Activated T-cell treated with anti-CD3 and anti-CD28 coated beads, Interleukin-2, amount 50 U/mL, for 48 hours (primary cell): ENCODE measurements at regions not wholly inside any gene's neighbourhood (a gene's known extent, or its start where the extent isn't known, plus 50 kb on each side); places are given as distances from the start of the nearest gene placed in this dataset.
A peak's percentile ranks its signal among the peaks of the same experiment; 100 is the strongest.

ENCODE experiments used
- DNase-seq, 2 experiments: peaks; one replicate each; pipeline ENCODE4 v3.0.0-alpha.2; 2020

GRCh38 chr16:77594799-77595596, 127.3 kb upstream of the NUDT7 start:
- no peak for DNase-seq

- DNase-seq: no peak
These were observed 126.1 kb upstream of the NUDT7 start for GRCh38 chr16:77596261-77596660.

GRCh38 chr16:77599793-77600415, 122.4 kb upstream of the NUDT7 start:
- peak in 1 of 2 experiments; percentile 27 for DNase-seq

- no peak for DNase-seq
These were observed 121.8 kb upstream of the NUDT7 start for GRCh38 chr16:77600555-77600954.

- no peak for DNase-seq
These were observed 118.7 kb upstream of the NUDT7 start for GRCh38 chr16:77603656-77604055.

DNA sequence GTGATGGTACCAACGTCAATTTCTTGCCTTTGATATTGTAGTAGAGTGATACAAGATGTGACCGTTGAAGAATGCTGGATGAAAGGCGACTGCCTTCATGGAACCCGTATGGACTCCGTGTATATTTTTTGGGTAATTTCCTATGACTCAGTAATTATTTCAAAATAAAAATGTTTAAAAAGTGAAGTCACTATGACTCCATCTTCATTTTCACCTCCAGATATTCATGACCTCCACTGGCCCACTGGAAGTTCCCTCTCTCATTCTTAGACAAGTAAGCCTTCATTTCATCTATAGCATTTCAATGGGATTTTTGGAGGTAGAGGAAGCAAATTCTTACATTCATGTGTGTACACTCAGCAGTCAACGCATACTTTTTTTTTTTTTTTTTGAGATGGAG, 111.8 kb upstream of the NUDT7 start:
- no peak for DNase-seq

DNA sequence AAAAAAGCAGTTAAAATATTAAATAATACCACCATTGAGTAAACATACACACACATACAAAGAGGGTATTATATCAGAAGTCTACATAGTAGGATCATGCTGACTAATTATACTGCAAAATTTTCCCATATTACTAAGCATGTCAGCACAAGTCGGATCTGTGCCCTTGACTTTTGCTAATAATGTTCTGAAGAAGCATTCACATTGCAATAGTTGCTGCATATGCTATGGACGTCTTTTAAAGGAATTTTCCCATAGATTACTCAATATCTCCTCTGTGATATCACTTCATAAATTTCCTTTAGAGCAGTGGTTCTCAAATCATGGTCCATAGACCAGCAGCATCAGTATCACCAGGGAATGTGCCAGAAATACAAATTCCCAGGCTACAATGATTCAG, 110.9 kb upstream of the NUDT7 start:
- DNase-seq: no peak

- no peak for DNase-seq
These were observed 109.7 kb upstream of the NUDT7 start for GRCh38 chr16:77612596-77612995.

- DNase-seq: no peak
These were observed 109.2 kb upstream of the NUDT7 start for GRCh38 chr16:77613095-77613494.

DNA sequence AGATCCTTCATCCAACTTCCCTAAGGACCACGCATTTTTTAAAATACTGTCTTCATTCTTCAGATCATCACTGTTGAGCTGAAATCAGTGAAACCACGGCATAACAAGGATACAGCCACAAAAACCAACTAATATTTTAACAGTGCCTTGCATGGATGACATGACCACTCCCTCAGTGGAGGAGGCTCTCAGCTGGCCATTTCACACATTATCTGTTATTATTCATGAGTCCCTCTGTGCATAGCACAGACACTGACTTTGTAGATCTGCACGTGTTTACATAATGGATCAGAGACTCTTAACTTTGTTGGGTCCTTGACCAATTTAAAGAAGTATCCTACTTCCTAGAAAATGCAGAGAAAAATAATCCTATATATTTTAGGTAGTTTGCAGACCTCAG, 104.8 kb upstream of the NUDT7 start:
- no peak for DNase-seq

DNA sequence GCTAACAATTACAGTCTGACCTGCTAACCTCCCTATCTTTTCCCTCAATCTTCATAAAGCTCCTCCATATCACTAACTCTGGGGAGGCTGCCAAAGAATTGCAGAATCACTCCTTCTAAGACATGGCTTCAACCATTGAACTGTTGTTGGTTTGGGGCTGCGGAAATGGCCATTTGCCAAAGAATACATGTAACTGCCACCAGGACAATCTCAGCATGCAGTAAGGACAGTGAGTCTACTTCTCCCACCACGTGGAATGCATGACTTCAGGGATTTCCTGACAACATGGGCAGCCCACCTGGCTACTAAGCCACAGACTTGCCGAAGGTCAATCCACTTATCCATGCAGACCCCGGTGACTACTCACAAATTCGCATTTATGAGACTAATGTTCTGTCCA, 104.3 kb upstream of the NUDT7 start:
- no peak for DNase-seq

DNA sequence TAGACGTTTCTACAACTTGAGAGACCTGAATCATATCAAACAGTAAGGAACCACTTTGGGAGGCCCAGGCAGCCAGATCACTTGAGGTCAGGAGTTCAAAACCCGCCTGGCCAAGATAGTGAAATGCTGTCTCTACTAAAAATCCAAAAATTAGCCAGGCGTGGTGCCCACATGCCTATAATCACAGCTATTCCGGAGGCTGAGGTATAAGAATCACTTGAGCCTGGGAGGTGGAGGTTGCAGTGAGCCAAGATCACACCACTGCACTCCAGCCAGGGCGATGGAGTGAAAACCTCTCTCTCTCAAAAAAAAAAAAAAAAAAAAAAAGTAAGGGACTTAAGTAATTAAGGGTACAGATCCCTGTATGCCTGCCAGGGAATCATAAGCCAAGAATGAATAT, 103.4 kb upstream of the NUDT7 start:
- no peak for DNase-seq

- DNase-seq: no peak
These were observed 98.2 kb upstream of the NUDT7 start for GRCh38 chr16:77624085-77624484.

GRCh38 chr16:77636615-77637014, 85.7 kb upstream of the NUDT7 start:
- DNase-seq: no peak

DNA sequence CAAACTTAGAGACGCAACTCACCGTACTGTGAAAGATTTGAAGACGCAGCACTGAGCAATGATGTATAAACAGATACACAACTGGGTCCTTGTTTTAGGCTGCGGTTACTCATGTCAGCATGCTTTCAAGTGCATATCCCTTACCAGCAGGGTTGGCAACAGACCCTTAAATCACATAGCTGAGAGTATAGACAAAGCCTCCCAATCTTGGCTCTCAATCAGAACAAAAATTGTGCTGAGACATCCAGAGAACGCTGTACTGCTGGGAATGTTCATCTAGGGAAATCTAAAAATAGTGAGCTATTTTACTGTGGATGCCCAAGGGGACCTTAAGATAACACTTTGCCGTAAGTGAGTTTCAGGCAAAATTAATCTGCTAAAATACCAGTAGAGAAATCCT, 84.4 kb upstream of the NUDT7 start:
- DNase-seq: no peak

GRCh38 chr16:77643176-77643575, 79.1 kb upstream of the NUDT7 start:
- DNase-seq: no peak

DNA sequence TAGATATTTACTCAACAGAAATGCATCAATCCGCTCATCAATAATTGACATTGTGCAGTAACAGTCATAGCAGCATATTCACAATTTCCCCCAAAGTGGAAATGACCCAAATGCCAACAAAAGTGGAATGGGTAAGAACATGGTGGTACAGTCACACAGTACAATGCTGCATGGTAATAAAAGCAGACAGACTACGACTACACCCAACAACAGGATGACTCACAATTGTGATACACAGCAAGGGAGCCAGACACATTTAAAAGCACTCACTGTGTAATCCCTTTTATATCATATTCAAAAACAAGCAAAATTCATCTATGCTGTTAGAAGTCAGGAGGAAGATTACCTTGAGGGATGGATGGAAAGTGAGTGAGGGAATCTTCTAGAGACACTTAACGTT, 76.5 kb upstream of the NUDT7 start:
- DNase-seq: no peak

DNA sequence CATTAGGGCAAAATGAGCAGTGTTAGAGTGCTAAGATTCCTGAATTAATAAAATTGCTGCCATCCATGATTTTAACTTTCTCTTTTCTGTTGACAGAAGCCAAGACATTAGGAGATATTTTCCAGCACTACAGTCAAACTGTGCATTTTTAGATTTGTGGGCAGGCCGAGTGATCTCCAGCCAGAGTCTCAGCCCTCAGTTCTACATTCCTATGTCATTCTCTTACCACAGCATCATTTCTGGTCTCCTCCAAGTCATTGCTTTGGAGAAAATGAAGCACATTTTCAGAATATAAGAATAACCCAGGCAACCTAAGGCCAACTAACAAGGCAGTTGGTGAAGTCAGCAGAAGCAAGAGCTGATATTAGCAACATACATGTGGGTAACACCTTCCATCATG, 74.6 kb upstream of the NUDT7 start:
- DNase-seq: no peak

DNA sequence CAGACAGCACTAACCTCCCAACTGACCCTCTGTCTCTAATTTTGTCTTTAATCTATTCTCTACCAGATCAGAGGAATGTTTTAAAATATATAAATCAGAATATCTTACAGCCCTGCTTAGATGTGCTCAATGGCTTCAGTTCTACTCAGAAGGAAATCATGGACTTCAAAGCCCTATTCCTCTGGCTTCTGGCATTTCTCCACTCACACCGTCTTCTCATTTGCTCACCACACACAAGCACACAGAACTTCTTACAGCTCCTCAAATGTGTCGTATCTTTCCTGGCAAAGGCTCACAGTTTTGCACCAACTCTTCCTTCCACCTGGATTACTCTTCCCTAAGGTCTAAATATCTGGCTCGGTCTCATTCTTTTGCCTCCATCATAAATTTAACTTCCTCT, 71.6 kb upstream of the NUDT7 start:
- DNase-seq: no peak

DNA sequence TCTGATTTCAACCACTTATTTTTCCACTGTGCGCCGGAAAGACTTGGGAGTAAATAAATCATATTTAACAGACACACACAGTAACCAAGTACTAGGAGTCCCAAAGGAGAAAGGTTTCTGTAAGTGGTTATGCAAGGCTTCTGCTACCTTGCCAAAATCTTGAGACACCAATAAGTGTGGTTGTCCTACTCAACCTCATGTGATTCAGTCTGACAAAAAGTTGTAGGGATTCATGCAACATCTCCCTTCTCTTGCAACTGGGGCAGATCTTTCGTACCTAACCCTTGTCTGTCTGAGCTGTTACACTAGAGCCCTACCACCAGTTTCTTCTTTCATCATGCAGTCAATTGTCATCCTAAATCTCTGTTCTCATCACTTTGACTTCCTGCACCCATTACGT, 69.9 kb upstream of the NUDT7 start:
- no peak for DNase-seq

DNA sequence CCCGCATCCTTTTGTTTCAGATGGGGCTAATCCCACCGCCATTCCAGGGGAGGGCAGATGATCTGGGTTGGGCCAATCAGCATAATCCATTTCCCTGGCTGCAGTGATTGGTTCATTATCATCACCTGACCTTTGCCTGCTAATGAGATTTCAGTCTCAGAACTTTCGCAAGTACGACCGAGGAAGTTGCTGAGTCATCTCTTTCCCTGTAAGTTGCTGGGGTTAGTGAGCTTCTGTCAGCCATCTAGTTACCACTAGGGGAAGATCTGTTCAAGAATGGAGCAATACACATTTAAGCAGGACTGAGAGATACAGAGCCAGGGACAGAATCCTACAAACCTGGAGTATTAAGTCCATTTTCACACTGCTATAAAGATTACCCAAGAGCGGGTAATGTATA, 65.3 kb upstream of the NUDT7 start:
- DNase-seq: no peak

DNA sequence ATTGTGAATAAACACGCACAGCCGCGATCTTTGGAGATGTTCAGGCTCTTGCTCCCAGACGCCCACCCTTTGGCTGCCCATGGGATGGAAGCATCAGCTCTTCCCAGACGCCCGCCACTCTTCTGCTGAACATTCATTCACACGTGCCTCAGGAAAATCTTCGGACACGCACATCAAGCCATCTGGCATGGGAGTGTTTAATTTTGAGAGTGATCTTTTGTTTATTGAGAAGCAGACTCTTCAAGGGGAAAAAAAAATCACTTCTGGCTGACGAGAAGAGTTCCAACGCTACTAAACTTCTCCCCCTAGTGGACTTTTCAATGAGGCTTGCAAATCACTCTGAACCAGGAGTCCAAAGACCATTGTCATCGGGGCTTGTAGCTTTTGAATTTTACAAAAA, 62.0 kb upstream of the NUDT7 start:
- no peak for DNase-seq

- DNase-seq: no peak
These were observed 60.1 kb upstream of the NUDT7 start for GRCh38 chr16:77662246-77662645.

DNA sequence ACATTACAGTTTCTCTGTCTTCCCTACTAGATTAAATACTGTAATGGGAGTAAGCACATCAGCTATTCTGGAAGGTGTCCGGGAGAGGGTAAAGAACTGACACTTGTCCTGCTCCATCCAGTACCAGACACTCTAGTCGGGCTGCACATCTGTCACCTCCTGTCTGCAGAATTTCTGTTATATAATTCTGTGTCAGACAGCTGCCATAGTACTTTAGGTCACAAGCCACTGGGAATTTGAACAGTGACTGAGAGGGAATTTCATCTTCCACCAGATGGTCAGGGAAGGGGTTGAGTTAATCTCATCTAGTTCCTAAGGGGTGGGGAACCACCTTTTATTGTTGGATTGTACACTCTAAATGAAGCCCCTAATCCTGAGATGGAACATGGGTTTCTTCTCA, 58.6 kb upstream of the NUDT7 start:
- no peak for DNase-seq

DNA sequence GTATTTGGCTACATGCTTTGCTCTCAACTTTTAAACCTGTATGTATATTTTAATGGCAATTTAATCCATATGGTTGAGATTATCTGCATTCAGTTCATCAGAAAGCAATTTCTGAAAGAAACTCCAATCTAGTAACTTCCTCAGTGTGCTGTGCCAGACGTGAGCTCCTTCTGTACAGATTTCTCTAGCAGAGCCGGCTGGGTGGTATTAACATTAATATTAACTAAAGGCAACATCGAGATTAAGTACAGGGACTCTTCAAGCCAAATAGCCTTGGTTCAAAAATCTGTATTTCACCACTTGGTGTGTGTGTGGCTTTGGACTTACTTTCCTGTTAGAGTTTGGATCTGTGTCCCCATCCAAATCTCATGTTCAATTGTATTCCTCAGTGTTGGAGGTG, 55.5 kb upstream of the NUDT7 start:
- DNase-seq: no peak
